ENCODE measurements at regions not wholly inside any gene's neighbourhood (a gene's known extent, or its start where the extent isn't known, plus 50 kb on each side); places are given as distances from the start of the nearest gene placed in this dataset.

DNA sequence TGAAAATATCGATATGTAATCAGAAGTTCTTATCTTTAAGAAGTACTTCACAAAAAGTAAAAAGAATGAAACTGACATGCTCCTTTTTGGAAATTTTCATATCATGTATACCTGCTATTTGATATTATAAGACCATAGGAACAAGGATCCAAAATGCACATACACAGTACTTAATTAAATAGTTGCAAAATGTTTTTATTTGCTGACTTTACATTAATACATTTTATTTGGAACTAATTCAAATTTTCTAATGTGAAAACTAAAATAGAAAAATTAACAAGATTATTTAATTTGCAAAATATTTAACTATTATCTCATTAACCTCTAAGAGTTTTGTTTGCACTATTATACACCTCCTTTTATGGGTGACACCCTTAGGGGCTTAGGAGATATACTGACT lies 155.0 kb downstream of the TRAM1L1 start:
- H3K9me3 ChIP-seq (ENCODE audit: severe bottlenecking): no peaks in the 10 kb centered on the region
- no peaks in the 10 kb centered on the region for H3K4me1 ChIP-seq (ENCODE audit: insufficient read depth, poor library complexity, severe bottlenecking)
- no peak for DNase-seq (ENCODE audit: low spot score)
- H3K4me3 ChIP-seq (ENCODE audit: severe bottlenecking): no peak overlapping the region
- H3K27me3 ChIP-seq (ENCODE audit: insufficient read depth, poor library complexity, severe bottlenecking): peaks cover 25% of the 10 kb centered on the region
- no peak for ATAC-seq (ENCODE audit: low read depth)
- TF ChIP-seq, protein P1, sequence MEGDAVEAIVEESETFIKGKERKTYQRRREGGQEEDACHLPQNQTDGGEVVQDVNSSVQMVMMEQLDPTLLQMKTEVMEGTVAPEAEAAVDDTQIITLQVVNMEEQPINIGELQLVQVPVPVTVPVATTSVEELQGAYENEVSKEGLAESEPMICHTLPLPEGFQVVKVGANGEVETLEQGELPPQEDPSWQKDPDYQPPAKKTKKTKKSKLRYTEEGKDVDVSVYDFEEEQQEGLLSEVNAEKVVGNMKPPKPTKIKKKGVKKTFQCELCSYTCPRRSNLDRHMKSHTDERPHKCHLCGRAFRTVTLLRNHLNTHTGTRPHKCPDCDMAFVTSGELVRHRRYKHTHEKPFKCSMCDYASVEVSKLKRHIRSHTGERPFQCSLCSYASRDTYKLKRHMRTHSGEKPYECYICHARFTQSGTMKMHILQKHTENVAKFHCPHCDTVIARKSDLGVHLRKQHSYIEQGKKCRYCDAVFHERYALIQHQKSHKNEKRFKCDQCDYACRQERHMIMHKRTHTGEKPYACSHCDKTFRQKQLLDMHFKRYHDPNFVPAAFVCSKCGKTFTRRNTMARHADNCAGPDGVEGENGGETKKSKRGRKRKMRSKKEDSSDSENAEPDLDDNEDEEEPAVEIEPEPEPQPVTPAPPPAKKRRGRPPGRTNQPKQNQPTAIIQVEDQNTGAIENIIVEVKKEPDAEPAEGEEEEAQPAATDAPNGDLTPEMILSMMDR (IDR thresholded peaks at IDR 0.05; ENCODE audit: poor library complexity, severe bottlenecking): no peak
- no peaks in the 10 kb centered on the region for H3K36me3 ChIP-seq (ENCODE audit: low read depth)
- no peak overlapping the region for H3K27ac ChIP-seq (ENCODE audit: poor library complexity, severe bottlenecking)

DNA sequence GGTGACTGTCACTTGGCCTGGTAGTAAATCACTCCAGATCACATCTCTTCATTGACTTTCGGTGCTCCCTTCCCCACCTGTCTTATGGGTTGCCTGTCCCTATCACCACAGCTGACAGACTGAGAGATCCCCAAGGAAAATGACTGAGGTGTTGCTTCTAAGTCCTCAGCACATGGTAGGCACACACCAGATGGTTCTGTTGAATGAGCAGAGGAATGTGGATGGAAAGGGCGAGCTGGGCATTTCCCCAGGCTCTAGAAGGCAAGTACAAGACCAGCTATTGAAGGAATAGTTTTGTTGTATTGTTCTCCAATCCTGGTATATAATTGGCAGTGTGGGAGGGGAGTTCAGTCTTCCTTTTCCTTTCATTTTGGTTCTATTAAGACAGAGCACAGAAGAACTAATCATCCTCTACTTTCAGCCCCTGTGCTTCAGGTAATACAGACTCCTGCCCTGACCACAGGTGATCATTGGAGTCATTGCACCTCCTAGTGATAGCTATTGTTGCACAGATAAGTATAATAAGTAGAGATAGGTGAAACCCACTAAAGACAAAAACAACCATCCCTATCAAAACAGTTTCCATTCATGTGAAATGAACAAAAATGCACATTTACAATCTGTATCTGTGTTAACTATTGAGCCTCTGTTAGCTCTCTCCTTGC lies 158.6 kb downstream of the TRAM1L1 start:
- peak; percentile 38; the same call in 1 of the 3 replicates for ATAC-seq (ENCODE audit: low read depth)
- H3K36me3 ChIP-seq (ENCODE audit: low read depth): no peaks in the 10 kb centered on the region
- no peaks in the 10 kb centered on the region for H3K9me3 ChIP-seq (ENCODE audit: severe bottlenecking)
- TF ChIP-seq, protein P1 (IDR thresholded peaks at IDR 0.05; ENCODE audit: poor library complexity, severe bottlenecking): no peak
- H3K4me1 ChIP-seq (ENCODE audit: insufficient read depth, poor library complexity, severe bottlenecking): no peaks in the 10 kb centered on the region
- H3K27me3 ChIP-seq (ENCODE audit: insufficient read depth, poor library complexity, severe bottlenecking): peaks cover 36% of the 10 kb centered on the region
- no peak overlapping the region for H3K27ac ChIP-seq (ENCODE audit: poor library complexity, severe bottlenecking)
- DNase-seq (ENCODE audit: low spot score): no peak
- no peak overlapping the region for H3K4me3 ChIP-seq (ENCODE audit: severe bottlenecking)

DNA sequence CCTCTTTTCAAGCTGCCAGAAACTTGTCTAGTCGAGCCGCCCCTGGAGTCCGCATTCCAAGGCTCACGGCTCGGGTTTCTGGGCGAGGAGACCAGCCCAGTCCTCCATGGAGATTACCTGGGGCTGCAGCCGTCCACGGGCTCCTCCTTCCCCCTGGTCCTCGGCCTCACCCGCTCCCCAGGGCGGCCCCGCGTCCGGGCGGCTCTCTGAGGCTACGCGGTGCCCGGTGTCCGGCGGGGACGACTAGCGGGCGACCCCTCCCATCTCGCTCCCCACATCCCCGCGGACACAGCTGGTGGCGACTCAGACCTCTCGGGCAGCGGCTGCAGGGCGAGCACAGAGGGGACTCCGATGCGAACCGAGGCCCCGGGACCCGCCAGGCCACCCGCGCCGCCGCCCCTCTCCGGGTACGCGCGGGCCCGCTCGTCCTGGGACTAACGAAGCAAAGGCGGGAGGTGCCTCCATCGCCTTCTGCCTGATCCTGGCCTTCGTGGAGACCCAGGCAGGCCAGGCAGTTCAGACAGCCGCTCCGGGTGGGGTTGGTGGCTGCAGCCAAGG lies 159.4 kb downstream of the TRAM1L1 start:
- DNase-seq (ENCODE audit: low spot score): peak; percentile 26
- H3K36me3 ChIP-seq (ENCODE audit: low read depth): no peaks in the 10 kb centered on the region
- peak; percentile 79 for ATAC-seq (ENCODE audit: low read depth)
- TF ChIP-seq, protein P1 (IDR thresholded peaks at IDR 0.05; ENCODE audit: poor library complexity, severe bottlenecking): no peak
- H3K4me3 ChIP-seq (ENCODE audit: severe bottlenecking): peak overlapping the region; percentile 17
- H3K27me3 ChIP-seq (ENCODE audit: insufficient read depth, poor library complexity, severe bottlenecking): peaks cover 36% of the 10 kb centered on the region
- H3K9me3 ChIP-seq (ENCODE audit: severe bottlenecking): no peaks in the 10 kb centered on the region
- no peak overlapping the region for H3K27ac ChIP-seq (ENCODE audit: poor library complexity, severe bottlenecking)
- no peaks in the 10 kb centered on the region for H3K4me1 ChIP-seq (ENCODE audit: insufficient read depth, poor library complexity, severe bottlenecking)

DNA sequence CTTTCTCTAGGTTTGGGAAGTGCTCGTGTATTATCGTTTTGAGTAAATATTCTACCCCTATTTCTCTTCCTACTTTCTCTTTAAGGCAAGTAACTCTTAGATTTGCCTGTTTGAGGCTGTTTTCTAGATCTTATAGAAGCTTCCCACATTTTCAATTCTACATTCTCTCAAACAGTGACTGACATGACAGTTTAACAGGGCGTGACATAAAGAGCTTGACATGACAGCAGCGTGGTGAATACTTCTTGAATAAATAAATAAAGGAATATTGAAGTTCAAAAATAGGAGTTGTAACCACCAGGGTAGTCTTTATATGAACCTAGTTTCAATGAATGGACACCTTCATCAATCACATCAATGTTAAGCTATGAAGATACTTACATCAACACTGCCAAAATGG lies 162.0 kb downstream of the TRAM1L1 start:
- H3K27me3 ChIP-seq (ENCODE audit: insufficient read depth, poor library complexity, severe bottlenecking): peaks cover 31% of the 10 kb centered on the region
- DNase-seq (ENCODE audit: low spot score) (no peak), ATAC-seq (ENCODE audit: low read depth) (no peak)
- TF ChIP-seq, protein P1 (IDR thresholded peaks at IDR 0.05; ENCODE audit: poor library complexity, severe bottlenecking): no peak
- H3K9me3 ChIP-seq (ENCODE audit: severe bottlenecking): no peaks in the 10 kb centered on the region
- no peaks in the 10 kb centered on the region for H3K36me3 ChIP-seq (ENCODE audit: low read depth)
- no peaks in the 10 kb centered on the region for H3K4me1 ChIP-seq (ENCODE audit: insufficient read depth, poor library complexity, severe bottlenecking)
- H3K27ac ChIP-seq (ENCODE audit: poor library complexity, severe bottlenecking): no peak overlapping the region
- no peak overlapping the region for H3K4me3 ChIP-seq (ENCODE audit: severe bottlenecking)

DNA sequence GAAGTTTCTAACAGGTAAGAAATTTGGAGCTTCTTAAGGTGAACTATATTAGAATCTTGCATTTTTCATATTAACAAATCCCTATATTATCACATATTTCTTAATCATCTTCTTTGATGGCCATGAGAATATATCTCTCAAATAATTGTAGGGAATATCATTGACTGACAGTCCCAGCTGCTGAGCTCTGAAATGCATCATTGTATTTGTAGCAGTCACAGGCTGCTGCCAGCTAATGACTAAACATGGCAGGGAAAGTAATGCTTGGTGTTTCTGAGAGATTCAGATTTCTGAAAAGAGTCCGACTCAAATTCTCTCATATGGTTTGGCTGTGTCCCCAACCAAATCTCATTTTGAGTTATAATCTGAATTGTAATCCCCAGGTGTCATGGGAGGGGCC lies 171.9 kb downstream of the TRAM1L1 start:
- no peaks in the 10 kb centered on the region for H3K9me3 ChIP-seq (ENCODE audit: severe bottlenecking)
- TF ChIP-seq, protein P1 (IDR thresholded peaks at IDR 0.05; ENCODE audit: poor library complexity, severe bottlenecking): no peak
- no peaks in the 10 kb centered on the region for H3K36me3 ChIP-seq (ENCODE audit: low read depth)
- no peak for DNase-seq (ENCODE audit: low spot score)
- no peak overlapping the region for H3K4me3 ChIP-seq (ENCODE audit: severe bottlenecking)
- no peak overlapping the region for H3K27ac ChIP-seq (ENCODE audit: poor library complexity, severe bottlenecking)
- peaks cover 4% of the 10 kb centered on the region for H3K27me3 ChIP-seq (ENCODE audit: insufficient read depth, poor library complexity, severe bottlenecking)
- no peaks in the 10 kb centered on the region for H3K4me1 ChIP-seq (ENCODE audit: insufficient read depth, poor library complexity, severe bottlenecking)
- no peak for ATAC-seq (ENCODE audit: low read depth)
